ENCODE measurements at regions not wholly inside any gene's neighbourhood (a gene's known extent, or its start where the extent isn't known, plus 50 kb on each side); places are given as distances from the start of the nearest gene placed in this dataset.
A peak's percentile ranks its signal among the peaks of the same experiment; 100 is the strongest.

GRCh38 chr5:143729334-143729946, 82.5 kb upstream of the HMHB1 start:
- no peak for DNase-seq

GRCh38 chr5:143723159-143723558, 88.8 kb upstream of the HMHB1 start:
- no peak for DNase-seq

GRCh38 chr5:143721925-143722324, 90.0 kb upstream of the HMHB1 start:
- DNase-seq = no peak

DNA sequence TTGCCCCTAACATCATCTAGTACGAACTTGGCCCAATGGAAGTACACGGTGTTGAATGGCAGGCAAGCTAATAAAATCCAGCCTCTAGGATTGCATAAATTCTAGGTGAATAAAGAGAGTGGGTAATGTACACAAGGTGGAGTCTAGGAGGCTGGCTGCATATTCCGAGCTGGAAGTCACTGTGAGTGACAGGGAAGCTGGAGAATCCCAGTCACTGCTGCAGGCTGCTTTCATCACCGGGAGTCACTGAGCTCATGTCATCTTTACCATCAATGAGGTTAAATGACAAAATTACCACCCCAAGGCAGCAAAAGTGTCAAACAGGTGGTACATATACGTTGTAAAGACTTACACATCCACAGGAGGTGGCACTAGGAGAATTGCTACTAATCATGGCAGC, 91.3 kb upstream of the HMHB1 start:
- no peak for DNase-seq

DNA sequence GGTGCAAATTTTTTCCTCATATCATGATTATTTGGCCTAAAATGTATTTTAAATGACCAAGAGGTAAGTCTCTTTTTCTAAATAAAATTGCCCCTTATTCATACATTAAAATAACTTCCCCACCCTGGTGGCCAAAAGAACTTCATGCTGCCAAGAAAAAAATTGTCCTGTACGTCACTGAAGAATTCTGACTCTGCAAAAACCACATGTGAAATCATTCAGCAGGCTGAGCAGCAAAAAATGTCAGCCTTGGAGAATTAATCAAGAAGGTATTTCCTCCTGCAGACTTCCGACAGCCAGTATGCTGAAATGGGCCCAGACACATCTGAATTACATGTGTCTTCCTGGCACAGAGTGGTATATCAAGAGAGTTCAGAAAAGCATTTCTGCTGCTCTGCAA, 94.6 kb upstream of the HMHB1 start:
- DNase-seq = peak in 1 of 3 donors; percentile 19

- no peak for DNase-seq
These were observed 95.1 kb upstream of the HMHB1 start for GRCh38 chr5:143716881-143717280.

- no peak for DNase-seq
These were observed 96.3 kb upstream of the HMHB1 start for GRCh38 chr5:143715616-143716015.

- peak; percentile 51 to 74 (median 61) for DNase-seq
These were observed 97.3 kb upstream of the HMHB1 start for GRCh38 chr5:143714629-143715028.

- no peak for DNase-seq
These were observed 98.6 kb upstream of the HMHB1 start for GRCh38 chr5:143713047-143714003.

- no peak for DNase-seq
These were observed 103.3 kb upstream of the HMHB1 start for GRCh38 chr5:143708672-143709071.

GRCh38 chr5:143707806-143708205, 104.2 kb upstream of the HMHB1 start:
- no peak for DNase-seq

DNA sequence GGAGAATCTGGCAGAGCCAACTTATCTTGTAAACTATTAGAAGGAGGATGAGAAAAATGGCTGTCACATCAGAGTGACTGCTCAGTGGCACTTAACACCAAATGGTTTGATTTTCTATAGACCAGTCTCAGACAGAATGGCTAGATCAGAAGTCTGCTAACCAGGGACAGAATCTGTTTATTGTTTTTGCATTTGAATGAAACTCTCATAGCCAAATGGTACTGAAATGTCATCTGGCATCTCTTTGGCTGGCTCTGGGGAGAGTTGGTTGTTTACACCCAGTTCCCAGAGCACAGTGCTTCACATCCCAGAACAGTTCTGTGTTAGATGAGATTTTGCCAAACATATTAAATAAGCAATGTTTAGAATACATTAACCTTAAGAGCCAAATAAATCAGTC, 106.6 kb upstream of the HMHB1 start:
- no peak for DNase-seq

- DNase-seq = no peak
These were observed 108.3 kb upstream of the HMHB1 start for GRCh38 chr5:143703659-143704058.

GRCh38 chr5:143701493-143701892, 110.5 kb upstream of the HMHB1 start:
- DNase-seq = no peak

DNA sequence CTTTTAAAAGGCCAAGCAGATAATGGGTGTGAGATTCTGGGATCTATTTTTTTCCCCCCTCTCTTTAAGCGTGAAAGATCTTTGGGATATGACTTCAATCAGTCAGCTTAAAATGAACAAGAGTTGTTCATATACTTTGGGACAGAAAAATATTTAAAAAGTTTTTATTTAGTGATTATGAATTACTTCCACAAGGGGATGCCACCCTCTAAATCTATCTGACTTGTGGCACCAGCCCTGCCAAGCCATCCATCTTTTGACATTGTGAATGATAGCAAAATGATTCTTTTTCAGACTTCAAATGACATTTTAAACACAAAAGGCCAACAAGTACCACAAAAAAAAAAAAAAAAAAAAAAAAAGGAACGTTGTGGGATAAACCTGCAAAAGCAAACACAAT, 111.0 kb upstream of the HMHB1 start:
- no peak for DNase-seq

GRCh38 chr5:143699121-143699520, 112.8 kb upstream of the HMHB1 start:
- DNase-seq = no peak

GRCh38 chr5:143698574-143698973, 113.4 kb upstream of the HMHB1 start:
- no peak for DNase-seq

DNA sequence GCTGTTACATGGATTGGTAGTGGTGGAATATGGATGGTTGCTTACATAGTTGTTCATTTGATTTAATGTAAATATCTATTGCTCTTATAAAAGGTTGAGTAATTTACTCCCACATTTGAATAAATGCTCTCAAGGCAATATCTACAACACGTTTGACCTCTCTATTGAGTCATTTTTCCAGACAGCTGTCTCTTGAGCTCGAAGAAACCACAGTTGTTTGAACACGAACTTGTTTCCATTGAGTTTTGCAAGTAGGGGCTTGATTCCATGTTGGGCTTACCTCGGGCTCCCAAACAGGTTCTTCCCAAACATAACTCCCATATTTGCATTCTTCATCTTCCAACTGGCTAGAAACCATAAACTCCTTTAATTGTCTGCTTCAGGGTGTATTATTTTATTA, 115.0 kb upstream of the HMHB1 start:
- no peak for DNase-seq

DNA sequence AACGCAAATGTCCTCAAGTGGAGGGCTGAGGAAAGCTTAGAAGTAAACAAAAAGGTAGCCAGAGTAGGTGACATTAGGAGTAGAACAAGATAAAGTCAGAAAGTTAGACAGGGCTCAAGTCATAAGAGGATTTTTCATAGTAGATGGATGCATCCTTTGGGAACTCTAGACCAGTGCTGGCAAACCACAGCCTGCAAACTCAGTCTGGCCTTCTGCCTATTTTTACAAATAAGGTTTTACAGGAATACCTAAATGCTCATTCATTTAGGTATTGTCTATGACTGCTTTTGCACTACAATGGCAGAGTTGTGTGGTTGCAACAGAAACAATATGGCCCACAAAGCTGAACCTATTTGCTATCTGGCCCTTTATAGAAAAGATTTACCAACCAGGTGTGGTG, 116.0 kb upstream of the HMHB1 start:
- no peak for DNase-seq

GRCh38 chr5:143695244-143695864, 116.6 kb upstream of the HMHB1 start:
- DNase-seq = no peak

DNA sequence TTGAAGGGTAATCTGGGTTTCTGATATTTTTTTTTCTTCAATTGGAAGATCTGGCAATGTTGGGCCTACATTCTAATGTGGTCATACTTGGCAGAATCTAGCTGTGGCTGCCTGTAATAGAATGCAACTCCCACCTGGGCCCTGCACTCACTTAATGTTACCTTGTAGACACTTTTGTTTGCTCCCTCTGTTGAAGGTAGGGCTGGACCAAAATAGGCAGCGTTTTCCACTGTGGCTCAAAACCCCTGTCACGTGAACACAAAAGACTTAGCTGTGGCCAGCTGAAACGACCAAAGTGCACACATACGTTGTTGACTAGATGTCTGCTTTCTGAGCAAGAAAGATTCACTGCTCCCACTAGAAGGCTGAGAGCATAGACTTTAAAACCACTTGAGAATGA, 117.6 kb upstream of the HMHB1 start:
- DNase-seq = no peak

- DNase-seq = no peak
These were observed 118.2 kb upstream of the HMHB1 start for GRCh38 chr5:143693651-143694252.

DNA sequence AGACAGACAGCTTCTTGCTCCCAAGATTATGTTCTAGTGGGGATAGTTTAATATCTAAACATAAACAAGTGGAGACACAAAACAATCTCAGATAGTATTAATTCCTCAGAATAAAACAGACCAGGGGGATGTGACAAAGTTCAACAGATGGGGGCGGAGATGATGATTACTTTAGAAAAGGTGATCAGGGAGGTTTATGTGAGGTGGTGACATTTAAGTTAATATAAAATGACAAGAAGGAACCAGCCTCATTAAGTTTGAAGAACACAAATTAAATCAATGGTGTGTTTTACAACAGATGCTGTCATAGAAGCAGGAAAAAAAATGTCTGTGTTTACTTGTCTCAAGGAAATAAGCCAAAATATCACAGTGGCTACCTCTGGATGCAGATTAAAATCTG, 119.6 kb upstream of the HMHB1 start:
- DNase-seq = no peak

GRCh38 chr5:143691945-143692290, 120.0 kb upstream of the HMHB1 start:
- DNase-seq = no peak
